RWPE2 (cell line): ENCODE measurements at regions not wholly inside any gene's neighbourhood (a gene's known extent, or its start where the extent isn't known, plus 50 kb on each side); places are given as distances from the start of the nearest gene placed in this dataset.

Experiments
- ATAC-seq: fragments of 200-7000 bp; cut with Tn5 transposase; 3 replicates; pipeline ENCODE4 v1.9.1; 2021; ENCODE audit warnings: low read depth
- DNase-seq: peaks from one replicate; pipeline ENCODE4 v3.0.0-alpha.2; 2020; ENCODE audit warnings: low spot score
- H3K27ac ChIP-seq: fragments of 450-650 bp; 2 replicates; pipeline ENCODE4 v1.5.1; 2017; ENCODE audit warnings: mild to moderate bottlenecking; ENCODE audit not compliant: poor library complexity, severe bottlenecking
- H3K27me3 ChIP-seq: fragments of 250-450 bp; sonication (Bioruptor Pico); 2 replicates; pipeline ENCODE4 v1.5.1; 2021; ENCODE audit warnings: mild to moderate bottlenecking, moderate library complexity; ENCODE audit not compliant: insufficient read depth, poor library complexity, severe bottlenecking
- H3K36me3 ChIP-seq: fragments of 250-450 bp; sonication (Bioruptor Pico); 2 replicates; pipeline ENCODE4 v1.5.1; 2020; ENCODE audit warnings: low read depth, mild to moderate bottlenecking, moderate library complexity
- H3K4me1 ChIP-seq: fragments of 250-450 bp; sonication (Bioruptor Pico); 2 replicates; pipeline ENCODE4 v1.5.1; 2021; ENCODE audit warnings: mild to moderate bottlenecking, moderate library complexity; ENCODE audit not compliant: insufficient read depth, poor library complexity, severe bottlenecking
- H3K4me3 ChIP-seq: fragments of 250-450 bp; sonication (Bioruptor Pico); 2 replicates; pipeline ENCODE4 v1.5.1; 2021; ENCODE audit warnings: mild to moderate bottlenecking, moderate library complexity; ENCODE audit not compliant: severe bottlenecking
- H3K9me3 ChIP-seq: fragments of 250-450 bp; sonication (Bioruptor Pico); 2 replicates; pipeline ENCODE4 v1.5.1; 2021; ENCODE audit warnings: mild to moderate bottlenecking, moderate library complexity; ENCODE audit not compliant: severe bottlenecking
- CTCF ChIP-seq: fragments of 450-650 bp; IDR thresholded peaks from one replicate; pipeline ENCODE4 v1.5.1; 2017; ENCODE audit warnings: mild to moderate bottlenecking, moderate library complexity; ENCODE audit not compliant: poor library complexity, severe bottlenecking

- no peak overlapping the region for H3K27ac ChIP-seq
- no peaks in the 10 kb centered on the region for H3K36me3 ChIP-seq
- DNase-seq (no peak), ATAC-seq (no peak)
- TF ChIP-seq CTCF, result no peak
- H3K4me1 ChIP-seq, result no peaks in the 10 kb centered on the region
- no peak overlapping the region for H3K4me3 ChIP-seq
- H3K27me3 ChIP-seq, result no peaks in the 10 kb centered on the region
- H3K9me3 ChIP-seq, result no peaks in the 10 kb centered on the region
Measured at GRCh38 chr3:86173401-86173800, 817.5 kb downstream of the VGLL3 start.

GRCh38 chr3:86168512-86168911, 822.4 kb downstream of the VGLL3 start:
- ATAC-seq, result no peak
- no peaks in the 10 kb centered on the region for H3K27me3 ChIP-seq
- no peak overlapping the region for H3K4me3 ChIP-seq
- no peaks in the 10 kb centered on the region for H3K9me3 ChIP-seq
- no peak for TF ChIP-seq CTCF
- DNase-seq, result no peak
- H3K4me1 ChIP-seq, result no peaks in the 10 kb centered on the region
- H3K27ac ChIP-seq, result no peak overlapping the region
- no peaks in the 10 kb centered on the region for H3K36me3 ChIP-seq

- H3K9me3 ChIP-seq, result no peaks in the 10 kb centered on the region
- no peaks in the 10 kb centered on the region for H3K36me3 ChIP-seq
- DNase-seq (no peak), ATAC-seq (no peak)
- no peaks in the 10 kb centered on the region for H3K27me3 ChIP-seq
- H3K4me1 ChIP-seq, result no peaks in the 10 kb centered on the region
- no peak overlapping the region for H3K27ac ChIP-seq
- H3K4me3 ChIP-seq, result no peak overlapping the region
- TF ChIP-seq CTCF, result no peak
Measured at GRCh38 chr3:86162521-86162920, 828.4 kb downstream of the VGLL3 start.

- no peaks in the 10 kb centered on the region for H3K27me3 ChIP-seq
- H3K4me1 ChIP-seq, result no peaks in the 10 kb centered on the region
- TF ChIP-seq CTCF, result no peak
- no peak overlapping the region for H3K4me3 ChIP-seq
- H3K36me3 ChIP-seq, result no peaks in the 10 kb centered on the region
- ATAC-seq (no peak), DNase-seq (no peak)
- no peaks in the 10 kb centered on the region for H3K9me3 ChIP-seq
- H3K27ac ChIP-seq, result no peak overlapping the region
Measured at GRCh38 chr3:86161493-86161892, 829.5 kb downstream of the VGLL3 start.

GRCh38 chr3:86152620-86153019, 838.3 kb downstream of the VGLL3 start:
- Histone ChIP-seq H3K9me3 (no peaks in the 10 kb centered on the region), H3K27ac (no peak overlapping the region), H3K36me3 (no peaks in the 10 kb centered on the region), H3K4me3 (no peak overlapping the region), H3K4me1 (no peaks in the 10 kb centered on the region), H3K27me3 (no peaks in the 10 kb centered on the region)
- no peak for TF ChIP-seq CTCF
- ATAC-seq, result no peak
- DNase-seq, result no peak
